Activated B cell treated with CpG ODN at 0.5 μM for 24 hours (primary cell): ENCODE measurements at regions not wholly inside any gene's neighbourhood (a gene's known extent, or its start where the extent isn't known, plus 50 kb on each side); places are given as distances from the start of the nearest gene placed in this dataset.

Experiments
- ATAC-seq: fragments of 200-7000 bp; cut with Tn5 transposase; one replicate; pipeline ENCODE4 v1.10.0; 2021; ENCODE audit warnings: low read depth, mild to moderate bottlenecking, moderate library complexity
- CTCF ChIA-PET: fragments of 350-600 bp; sonication (Branson Sonifier 250); formaldehyde crosslinking; loops from one replicate; lab custom pipeline; 2021; ENCODE audit warnings: antibody characterized with exemption; lab: Charles Lee
- POLR2A ChIA-PET: fragments of 350-600 bp; sonication (Branson Sonifier 250); formaldehyde crosslinking; loops from one replicate; lab custom pipeline; 2021; ENCODE audit warnings: antibody characterized with exemption; lab: Charles Lee
- DNase-seq: peaks from one replicate; pipeline ENCODE4 v3.0.0; 2022
- H3K27ac Mint-ChIP-seq: one replicate; pipeline ENCODE4 v1.8.0; 2020; ENCODE audit warnings: mixed read lengths
- H3K27me3 Mint-ChIP-seq: one replicate; pipeline ENCODE4 v1.8.0; 2021; ENCODE audit warnings: mixed read lengths
- H3K36me3 Mint-ChIP-seq: one replicate; pipeline ENCODE4 v1.8.0; 2021; ENCODE audit warnings: low read depth, mixed read lengths
- H3K4me1 Mint-ChIP-seq: one replicate; pipeline ENCODE4 v1.8.0; 2021; ENCODE audit warnings: mixed read lengths
- H3K4me3 Mint-ChIP-seq: one replicate; pipeline ENCODE4 v1.8.0; 2020; ENCODE audit warnings: mild to moderate bottlenecking, mixed read lengths
- H3K9me3 Mint-ChIP-seq: one replicate; pipeline ENCODE4 v1.8.0; 2020; ENCODE audit warnings: mixed read lengths
- CTCF ChIP-seq: fragments of 200-600 bp; IDR thresholded peaks from one replicate; pipeline ENCODE4 v1.8.0; 2022; ENCODE audit warnings: antibody characterized with exemption, mild to moderate bottlenecking
- intact Hi-C: fragments of 100-400 bp; cut with micrococcal nuclease; formaldehyde crosslinking; loops from one replicate; pipeline ENCODE4 v1.15.1; 2024

GRCh38 chr10:113457408-113457807 is 95.4 kb upstream of the HABP2 start:
- ChIA-PET POLR2A (no interaction called here), CTCF (no interaction called here)
- H3K36me3 Mint-ChIP-seq: no peaks in the 10 kb centered on the region
- intact Hi-C loops: no loop called here
- ATAC-seq (no peak), DNase-seq (no peak)
- H3K4me1 Mint-ChIP-seq: no peaks in the 10 kb centered on the region
- peaks cover 2% of the 10 kb centered on the region for H3K9me3 Mint-ChIP-seq
- no peak overlapping the region for H3K4me3 Mint-ChIP-seq
- H3K27me3 Mint-ChIP-seq: peaks cover 33% of the 10 kb centered on the region
- no peak overlapping the region for H3K27ac Mint-ChIP-seq
- TF ChIP-seq CTCF: no peak

- Mint-ChIP-seq H3K4me1 (no peaks in the 10 kb centered on the region), H3K4me3 (no peak overlapping the region), H3K9me3 (peaks cover 2% of the 10 kb centered on the region), H3K27me3 (peaks cover 31% of the 10 kb centered on the region), H3K36me3 (no peaks in the 10 kb centered on the region), H3K27ac (no peak overlapping the region)
- intact Hi-C loops: no loop called here
- CTCF ChIA-PET: no interaction called here
- DNase-seq: no peak
- no peak for ATAC-seq
- TF ChIP-seq CTCF: no peak
- POLR2A ChIA-PET: no interaction called here
Observed at GRCh38 chr10:113458451-113458850, 94.4 kb upstream of the HABP2 start.

GRCh38 chr10:113458944-113459343 is 93.9 kb upstream of the HABP2 start:
- Mint-ChIP-seq H3K9me3 (peaks cover 2% of the 10 kb centered on the region), H3K36me3 (no peaks in the 10 kb centered on the region), H3K27me3 (peaks cover 29% of the 10 kb centered on the region), H3K4me1 (no peaks in the 10 kb centered on the region), H3K27ac (no peak overlapping the region), H3K4me3 (no peak overlapping the region)
- intact Hi-C loops: no loop called here
- ChIA-PET CTCF (no interaction called here), POLR2A (no interaction called here)
- DNase-seq: no peak
- no peak for TF ChIP-seq CTCF
- no peak for ATAC-seq

GRCh38 chr10:113459626-113460280 is 93.1 kb upstream of the HABP2 start:
- TF ChIP-seq CTCF: no peak
- no peaks in the 10 kb centered on the region for H3K36me3 Mint-ChIP-seq
- H3K4me1 Mint-ChIP-seq: no peaks in the 10 kb centered on the region
- DNase-seq (no peak), ATAC-seq (no peak)
- POLR2A ChIA-PET: no interaction called here
- H3K4me3 Mint-ChIP-seq: no peak overlapping the region
- intact Hi-C loops: no loop called here
- H3K27ac Mint-ChIP-seq: no peak overlapping the region
- H3K27me3 Mint-ChIP-seq: peaks cover 26% of the 10 kb centered on the region
- peaks cover 2% of the 10 kb centered on the region for H3K9me3 Mint-ChIP-seq
- CTCF ChIA-PET: no interaction called here

- Mint-ChIP-seq H3K9me3 (no peaks in the 10 kb centered on the region), H3K36me3 (no peaks in the 10 kb centered on the region), H3K4me3 (no peak overlapping the region), H3K4me1 (no peaks in the 10 kb centered on the region), H3K27me3 (peaks cover 19% of the 10 kb centered on the region), H3K27ac (no peak overlapping the region)
- ATAC-seq: no peak
- ChIA-PET POLR2A (no interaction called here), CTCF (no interaction called here)
- DNase-seq: no peak
- intact Hi-C loops: no loop called here
- no peak for TF ChIP-seq CTCF
Observed at GRCh38 chr10:113463083-113463482, 89.8 kb upstream of the HABP2 start.
